GM18907 (cell line): ENCODE measurements at regions not wholly inside any gene's neighbourhood (a gene's known extent, or its start where the extent isn't known, plus 50 kb on each side); places are given as distances from the start of the nearest gene placed in this dataset.

Experiments used
- ATAC-seq: cut with Tn5 transposase; IDR thresholded peaks from one replicate; pipeline ENCODE4 v1.9.1; 2021; ENCODE audit warnings: mild to moderate bottlenecking, moderate library complexity; ENCODE audit not compliant: unreplicated experiment

- no peak for ATAC-seq
These were observed 401.8 kb upstream of the FAT3 start for GRCh38 chr11:91822805-91823204.

- ATAC-seq, result no peak
These were observed 403.9 kb upstream of the FAT3 start for GRCh38 chr11:91820709-91821108.

GRCh38 chr11:91819777-91820176 lies 404.8 kb upstream of the FAT3 start:
- no peak for ATAC-seq

- no peak for ATAC-seq
These were observed 405.4 kb upstream of the FAT3 start for GRCh38 chr11:91819195-91819594.

- no peak for ATAC-seq
These were observed 406.6 kb upstream of the FAT3 start for GRCh38 chr11:91817996-91818395.

- ATAC-seq, result no peak
These were observed 411.4 kb upstream of the FAT3 start for GRCh38 chr11:91813263-91813662.

GRCh38 chr11:91810871-91811270 lies 413.7 kb upstream of the FAT3 start:
- ATAC-seq, result no peak

- no peak for ATAC-seq
These were observed 419.3 kb upstream of the FAT3 start for GRCh38 chr11:91805293-91805692.

GRCh38 chr11:91804042-91804441 lies 420.6 kb upstream of the FAT3 start:
- no peak for ATAC-seq

- ATAC-seq, result no peak
These were observed 422.1 kb upstream of the FAT3 start for GRCh38 chr11:91802475-91802874.

GRCh38 chr11:91800208-91800914 lies 424.3 kb upstream of the FAT3 start:
- ATAC-seq, result no peak

GRCh38 chr11:91798240-91798639 lies 426.4 kb upstream of the FAT3 start:
- ATAC-seq, result no peak

GRCh38 chr11:91796999-91797398 lies 427.6 kb upstream of the FAT3 start:
- ATAC-seq, result no peak

GRCh38 chr11:91795139-91795887 lies 429.3 kb upstream of the FAT3 start:
- ATAC-seq, result no peak

GRCh38 chr11:91794146-91794545 lies 430.5 kb upstream of the FAT3 start:
- no peak for ATAC-seq

GRCh38 chr11:91792779-91793262 lies 431.8 kb upstream of the FAT3 start:
- ATAC-seq, result no peak

- no peak for ATAC-seq
These were observed 433.5 kb upstream of the FAT3 start for GRCh38 chr11:91791171-91791468.

- ATAC-seq, result no peak
These were observed 434.1 kb upstream of the FAT3 start for GRCh38 chr11:91790346-91791170.

GRCh38 chr11:91788764-91789163 lies 435.9 kb upstream of the FAT3 start:
- no peak for ATAC-seq

GRCh38 chr11:91786097-91786496 lies 438.5 kb upstream of the FAT3 start:
- no peak for ATAC-seq

- no peak for ATAC-seq
These were observed 441.4 kb upstream of the FAT3 start for GRCh38 chr11:91783173-91783572.

- ATAC-seq, result no peak
These were observed 445.9 kb upstream of the FAT3 start for GRCh38 chr11:91778758-91779157.
